ENCODE measurements at regions not wholly inside any gene's neighbourhood (a gene's known extent, or its start where the extent isn't known, plus 50 kb on each side); places are given as distances from the start of the nearest gene placed in this dataset.

DNA sequence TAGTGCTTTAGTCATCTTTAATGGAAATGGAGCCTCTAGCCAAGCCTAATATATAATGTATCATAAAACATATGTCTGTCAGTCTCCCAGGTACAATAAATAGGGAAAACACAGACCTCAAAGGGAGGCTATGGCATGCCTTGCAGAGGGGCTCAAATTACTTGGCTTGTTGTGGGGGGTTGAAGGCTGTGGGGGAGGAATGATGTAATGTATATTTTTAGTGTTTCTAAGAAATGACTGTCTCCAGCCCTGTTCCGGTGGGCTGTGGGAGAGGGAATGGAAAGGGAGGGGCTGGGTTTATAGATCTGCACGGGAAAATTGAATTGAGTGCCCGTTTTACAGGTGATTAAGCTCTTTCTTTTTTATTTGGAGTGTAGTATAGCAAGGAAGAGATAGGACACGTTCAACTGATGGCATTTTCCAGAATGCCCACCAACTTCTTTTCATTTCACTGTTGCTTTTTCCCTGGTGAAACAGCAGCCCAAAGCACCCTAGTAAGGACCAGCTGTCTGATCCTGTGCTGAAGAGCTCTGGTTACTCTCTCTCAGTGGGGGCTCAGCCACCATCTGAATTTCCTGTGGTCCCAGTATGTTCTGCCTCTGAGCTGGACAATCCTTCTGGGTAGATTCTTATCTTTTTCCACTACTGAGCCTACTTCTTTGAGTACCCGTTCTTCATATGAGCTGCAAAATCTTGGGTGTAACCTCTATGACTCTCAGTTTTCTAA, 220.7 kb upstream of the CASK start:
- no peak for TF ChIP-seq CTCF (conservative IDR thresholded peaks at IDR 0.05; ENCODE audit: low read depth, low read length)
- TF ChIP-seq EZH2 (IDR thresholded peaks at IDR 0.05; ENCODE audit: borderline replicate concordance, low read depth, low read length, poor library complexity, severe bottlenecking): no peak

All from A673 (cell line).